Right atrium auricular region (tissue), 2 donors: ENCODE measurements at regions not wholly inside any gene's neighbourhood (a gene's known extent, or its start where the extent isn't known, plus 50 kb on each side); places are given as distances from the start of the nearest gene placed in this dataset.

Experiments
- DNase-seq: peaks from one replicate; pipeline ENCODE4 v3.0.0-alpha.2; 2019; ENCODE audit warnings: low spot score
- H3K27ac ChIP-seq, 2 donors: fragments of 200-600 bp; sonication (generic); 1 replicate in 1 of 2; 2 replicates in 1 of 2; pipeline ENCODE4 v1.5.1; 2016 to 2019
- H3K27me3 ChIP-seq, 2 donors: fragments of 200-600 bp; sonication (generic); one replicate each; pipeline versions ENCODE4 v1.5.1 to v1.6.0; 2017 to 2019
- H3K36me3 ChIP-seq: fragments of 200-600 bp; sonication (generic); one replicate; pipeline ENCODE4 v1.5.1; 2016
- H3K4me1 ChIP-seq, 2 donors: fragments of 200-600 bp; sonication (generic); one replicate each; pipeline versions ENCODE4 v1.5.1 to v1.6.0; 2017 to 2019
- H3K4me3 ChIP-seq, 2 donors: fragments of 200-600 bp; sonication (generic); 1 replicate in 1 of 2; 2 replicates in 1 of 2; pipeline ENCODE4 v1.5.1; 2017 to 2019; ENCODE audit warnings: mild to moderate bottlenecking in 1 of 2, moderate library complexity in 1 of 2
- H3K9me3 ChIP-seq, 2 donors: fragments of 200-600 bp; sonication (generic); one replicate each; pipeline ENCODE4 v1.5.1; 2019
- CTCF ChIP-seq, 2 donors: fragments of 200-600 bp; sonication (generic); IDR thresholded peaks; one replicate each; pipeline ENCODE4 v1.5.1; 2019; ENCODE audit warnings: antibody characterized with exemption in 2 of 2

- Histone ChIP-seq H3K4me1 (peaks cover 0 to 50% of the 10 kb centered on the region in 2 donors), H3K27ac (peak overlapping the region; percentile 63 to 85)
- no peak for DNase-seq
Measured at GRCh38 chr5:66362046-66362445, 217.9 kb downstream of the SREK1 start.

GRCh38 chr5:66362687-66363086, 218.6 kb downstream of the SREK1 start:
- DNase-seq, result no peak
- no peak for TF ChIP-seq CTCF (IDR thresholded peaks at IDR 0.05)
- Histone ChIP-seq H3K4me3 (no peak overlapping the region), H3K4me1 (peaks cover 0 to 51% of the 10 kb centered on the region in 2 donors), H3K9me3 (no peaks in the 10 kb centered on the region), H3K27ac (peak overlapping the region; percentile 63 to 85), H3K36me3 (peaks cover 11% of the 10 kb centered on the region), H3K27me3 (no peaks in the 10 kb centered on the region)

More at GRCh38 chr5:66362046-66362445, 217.9 kb downstream of the SREK1 start:
- H3K36me3 ChIP-seq, result peaks cover 11% of the 10 kb centered on the region
- no peak overlapping the region for H3K4me3 ChIP-seq
- no peaks in the 10 kb centered on the region for H3K9me3 ChIP-seq
- TF ChIP-seq CTCF (IDR thresholded peaks at IDR 0.05), result no peak
- H3K27me3 ChIP-seq, result no peaks in the 10 kb centered on the region

- H3K4me1 ChIP-seq, result peaks cover 0 to 48% of the 10 kb centered on the region in 2 donors
- H3K36me3 ChIP-seq, result peaks cover 11% of the 10 kb centered on the region
- no peak for TF ChIP-seq CTCF (IDR thresholded peaks at IDR 0.05)
- H3K4me3 ChIP-seq, result no peak overlapping the region
- H3K27me3 ChIP-seq, result no peaks in the 10 kb centered on the region
- no peak for DNase-seq
- H3K9me3 ChIP-seq, result no peaks in the 10 kb centered on the region
- H3K27ac ChIP-seq, result peak overlapping the region; percentile 63 to 85
Measured at GRCh38 chr5:66363097-66363496, 219.0 kb downstream of the SREK1 start.

GRCh38 chr5:66364186-66364585, 220.1 kb downstream of the SREK1 start:
- H3K27ac ChIP-seq, result peak overlapping the region; percentile 80 to 85
- no peak for TF ChIP-seq CTCF (IDR thresholded peaks at IDR 0.05)

GRCh38 chr5:66365981-66366380, 221.9 kb downstream of the SREK1 start:
- H3K27me3 ChIP-seq, result no peaks in the 10 kb centered on the region
- H3K4me3 ChIP-seq, result no peak overlapping the region
- peak overlapping the region; percentile 80 to 85 for H3K27ac ChIP-seq
- H3K36me3 ChIP-seq, result no peaks in the 10 kb centered on the region
- TF ChIP-seq CTCF (IDR thresholded peaks at IDR 0.05), result no peak
- no peak for DNase-seq
- H3K9me3 ChIP-seq, result no peaks in the 10 kb centered on the region
- H3K4me1 ChIP-seq, result peaks cover 0 to 56% of the 10 kb centered on the region in 2 donors

More at GRCh38 chr5:66364186-66364585, 220.1 kb downstream of the SREK1 start:
- Histone ChIP-seq H3K4me1 (peaks cover 0 to 57% of the 10 kb centered on the region in 2 donors), H3K4me3 (no peak overlapping the region), H3K36me3 (peaks cover 4% of the 10 kb centered on the region), H3K27me3 (no peaks in the 10 kb centered on the region), H3K9me3 (no peaks in the 10 kb centered on the region)
- no peak for DNase-seq
